ENCODE measurements at regions not wholly inside any gene's neighbourhood (a gene's known extent, or its start where the extent isn't known, plus 50 kb on each side); places are given as distances from the start of the nearest gene placed in this dataset.

DNA sequence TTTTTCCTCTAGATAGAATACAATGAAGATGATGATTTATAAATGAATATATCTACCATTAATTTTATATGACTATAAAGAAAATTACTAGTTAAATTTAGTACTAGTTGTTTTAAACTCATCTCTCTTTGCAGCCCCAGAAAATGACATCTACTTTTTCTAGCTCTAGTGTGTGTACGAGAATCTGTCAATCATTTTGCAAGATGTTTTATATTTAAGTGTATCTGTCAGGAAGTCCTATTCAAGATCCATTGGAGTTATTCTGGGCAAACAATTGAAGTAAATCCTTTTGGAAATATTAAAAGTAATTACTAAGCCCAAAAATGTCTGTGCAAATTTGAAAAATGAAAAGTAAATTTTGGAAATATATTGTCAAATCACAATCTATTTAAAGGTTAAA is 144.3 kb upstream of the PCDH9 start:
- no peaks in the 10 kb centered on the region for H3K79me2 ChIP-seq (ENCODE audit: insufficient read depth, low read length)
- Mint-ChIP-seq H3K4me1 (ENCODE audit: low read depth, unreplicated experiment) (peaks cover 19% of the 10 kb centered on the region), H3K36me3 (ENCODE audit: low read depth, unreplicated experiment) (no peaks in the 10 kb centered on the region), H3K4me3 (ENCODE audit: unreplicated experiment) (no peak overlapping the region), H3K27ac (ENCODE audit: unreplicated experiment) (no peak overlapping the region), H3K9me3 (ENCODE audit: unreplicated experiment) (no peaks in the 10 kb centered on the region), H3K27me3 (ENCODE audit: low read depth, unreplicated experiment) (no peaks in the 10 kb centered on the region)
- H2AFZ ChIP-seq (ENCODE audit: low read depth, low read length): no peak overlapping the region
- no peak for DNase-seq (ENCODE audit: low read depth)
- H3K27me3 ChIP-seq (ENCODE audit: insufficient read depth, low read length): no peaks in the 10 kb centered on the region
- no peak overlapping the region for H3K4me3 ChIP-seq (ENCODE audit: insufficient read depth, low read depth, low read length)
- no peaks in the 10 kb centered on the region for H4K20me1 ChIP-seq (ENCODE audit: insufficient read depth, low read length)
- H3K27ac ChIP-seq (ENCODE audit: low read depth, low read length): no peak overlapping the region
- H3K9ac ChIP-seq (ENCODE audit: low read length): no peak overlapping the region
- TF ChIP-seq, protein P1, sequence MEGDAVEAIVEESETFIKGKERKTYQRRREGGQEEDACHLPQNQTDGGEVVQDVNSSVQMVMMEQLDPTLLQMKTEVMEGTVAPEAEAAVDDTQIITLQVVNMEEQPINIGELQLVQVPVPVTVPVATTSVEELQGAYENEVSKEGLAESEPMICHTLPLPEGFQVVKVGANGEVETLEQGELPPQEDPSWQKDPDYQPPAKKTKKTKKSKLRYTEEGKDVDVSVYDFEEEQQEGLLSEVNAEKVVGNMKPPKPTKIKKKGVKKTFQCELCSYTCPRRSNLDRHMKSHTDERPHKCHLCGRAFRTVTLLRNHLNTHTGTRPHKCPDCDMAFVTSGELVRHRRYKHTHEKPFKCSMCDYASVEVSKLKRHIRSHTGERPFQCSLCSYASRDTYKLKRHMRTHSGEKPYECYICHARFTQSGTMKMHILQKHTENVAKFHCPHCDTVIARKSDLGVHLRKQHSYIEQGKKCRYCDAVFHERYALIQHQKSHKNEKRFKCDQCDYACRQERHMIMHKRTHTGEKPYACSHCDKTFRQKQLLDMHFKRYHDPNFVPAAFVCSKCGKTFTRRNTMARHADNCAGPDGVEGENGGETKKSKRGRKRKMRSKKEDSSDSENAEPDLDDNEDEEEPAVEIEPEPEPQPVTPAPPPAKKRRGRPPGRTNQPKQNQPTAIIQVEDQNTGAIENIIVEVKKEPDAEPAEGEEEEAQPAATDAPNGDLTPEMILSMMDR (IDR thresholded peaks at IDR 0.05; ENCODE audit: insufficient read depth, low read depth, low read length): no peak
- no peak for TF ChIP-seq EZH2 (IDR thresholded peaks at IDR 0.05; ENCODE audit: insufficient read depth, low read length)
- no peaks in the 10 kb centered on the region for H3K36me3 ChIP-seq (ENCODE audit: insufficient read depth, low read length)
- peaks cover 10% of the 10 kb centered on the region for H3K4me1 ChIP-seq (ENCODE audit: insufficient read depth, low read length)
- no peaks in the 10 kb centered on the region for H3K9me3 ChIP-seq (ENCODE audit: insufficient read depth, low read depth, low read length)
- FAIRE-seq: no peak
- no peak overlapping the region for H3K4me2 ChIP-seq (ENCODE audit: low read length)

- Mint-ChIP-seq H3K27me3 (ENCODE audit: low read depth, unreplicated experiment) (no peaks in the 10 kb centered on the region), H3K36me3 (ENCODE audit: low read depth, unreplicated experiment) (no peaks in the 10 kb centered on the region), H3K4me3 (ENCODE audit: unreplicated experiment) (no peak overlapping the region), H3K4me1 (ENCODE audit: low read depth, unreplicated experiment) (peaks cover 24% of the 10 kb centered on the region), H3K9me3 (ENCODE audit: unreplicated experiment) (no peaks in the 10 kb centered on the region), H3K27ac (ENCODE audit: unreplicated experiment) (no peak overlapping the region)
- Histone ChIP-seq H3K9me3 (ENCODE audit: insufficient read depth, low read depth, low read length) (no peaks in the 10 kb centered on the region), H3K79me2 (ENCODE audit: insufficient read depth, low read length) (no peaks in the 10 kb centered on the region), H3K27ac (ENCODE audit: low read depth, low read length) (no peak overlapping the region), H3K4me2 (ENCODE audit: low read length) (no peak overlapping the region), H3K36me3 (ENCODE audit: insufficient read depth, low read length) (no peaks in the 10 kb centered on the region), H2AFZ (ENCODE audit: low read depth, low read length) (no peak overlapping the region), H3K9ac (ENCODE audit: low read length) (no peak overlapping the region), H3K27me3 (ENCODE audit: insufficient read depth, low read length) (no peaks in the 10 kb centered on the region), H4K20me1 (ENCODE audit: insufficient read depth, low read length) (no peaks in the 10 kb centered on the region), H3K4me1 (ENCODE audit: insufficient read depth, low read length) (peaks cover 11% of the 10 kb centered on the region), H3K4me3 (ENCODE audit: insufficient read depth, low read depth, low read length) (no peak overlapping the region)
- TF ChIP-seq EZH2 (IDR thresholded peaks at IDR 0.05; ENCODE audit: insufficient read depth, low read length): no peak
- TF ChIP-seq, protein P1 (IDR thresholded peaks at IDR 0.05; ENCODE audit: insufficient read depth, low read depth, low read length): no peak
- FAIRE-seq (no peak), DNase-seq (ENCODE audit: low read depth) (no peak)
Measured at GRCh38 chr13:67372868-67373464, 142.8 kb upstream of the PCDH9 start.

GRCh38 chr13:67369895-67370660 is 139.9 kb upstream of the PCDH9 start:
- Histone ChIP-seq H3K9me3 (ENCODE audit: insufficient read depth, low read depth, low read length) (no peaks in the 10 kb centered on the region), H3K4me3 (ENCODE audit: insufficient read depth, low read depth, low read length) (no peak overlapping the region), H3K4me1 (ENCODE audit: insufficient read depth, low read length) (peaks cover 11% of the 10 kb centered on the region), H3K79me2 (ENCODE audit: insufficient read depth, low read length) (no peaks in the 10 kb centered on the region), H2AFZ (ENCODE audit: low read depth, low read length) (peak overlapping the region; percentile 11), H3K9ac (ENCODE audit: low read length) (peak overlapping the region; percentile 28), H3K4me2 (ENCODE audit: low read length) (peak overlapping the region; percentile 51), H3K36me3 (ENCODE audit: insufficient read depth, low read length) (no peaks in the 10 kb centered on the region), H3K27ac (ENCODE audit: low read depth, low read length) (peak overlapping the region; percentile 77), H4K20me1 (ENCODE audit: insufficient read depth, low read length) (no peaks in the 10 kb centered on the region), H3K27me3 (ENCODE audit: insufficient read depth, low read length) (no peaks in the 10 kb centered on the region)
- Mint-ChIP-seq H3K4me1 (ENCODE audit: low read depth, unreplicated experiment) (peaks cover 24% of the 10 kb centered on the region), H3K27me3 (ENCODE audit: low read depth, unreplicated experiment) (no peaks in the 10 kb centered on the region), H3K4me3 (ENCODE audit: unreplicated experiment) (no peak overlapping the region), H3K27ac (ENCODE audit: unreplicated experiment) (peak overlapping the region; percentile 86), H3K36me3 (ENCODE audit: low read depth, unreplicated experiment) (no peaks in the 10 kb centered on the region), H3K9me3 (ENCODE audit: unreplicated experiment) (no peaks in the 10 kb centered on the region)
- no peak for FAIRE-seq
- DNase-seq (ENCODE audit: low read depth): peak; percentile 96
- TF ChIP-seq, protein P1 (IDR thresholded peaks at IDR 0.05; ENCODE audit: insufficient read depth, low read depth, low read length): no peak
- TF ChIP-seq EZH2 (IDR thresholded peaks at IDR 0.05; ENCODE audit: insufficient read depth, low read length): no peak
